Activated T-helper 9 cell treated with anti-CD3 and anti-CD28 coated beads, Interleukin-2, amount 50 U/mL, for 16 hours (primary cell): ENCODE measurements at regions not wholly inside any gene's neighbourhood (a gene's known extent, or its start where the extent isn't known, plus 50 kb on each side); places are given as distances from the start of the nearest gene placed in this dataset.

Experiments used
- DNase-seq: peaks from one replicate; pipeline ENCODE4 v3.0.0-alpha.2; 2020; ENCODE audit warnings: low read depth

DNA sequence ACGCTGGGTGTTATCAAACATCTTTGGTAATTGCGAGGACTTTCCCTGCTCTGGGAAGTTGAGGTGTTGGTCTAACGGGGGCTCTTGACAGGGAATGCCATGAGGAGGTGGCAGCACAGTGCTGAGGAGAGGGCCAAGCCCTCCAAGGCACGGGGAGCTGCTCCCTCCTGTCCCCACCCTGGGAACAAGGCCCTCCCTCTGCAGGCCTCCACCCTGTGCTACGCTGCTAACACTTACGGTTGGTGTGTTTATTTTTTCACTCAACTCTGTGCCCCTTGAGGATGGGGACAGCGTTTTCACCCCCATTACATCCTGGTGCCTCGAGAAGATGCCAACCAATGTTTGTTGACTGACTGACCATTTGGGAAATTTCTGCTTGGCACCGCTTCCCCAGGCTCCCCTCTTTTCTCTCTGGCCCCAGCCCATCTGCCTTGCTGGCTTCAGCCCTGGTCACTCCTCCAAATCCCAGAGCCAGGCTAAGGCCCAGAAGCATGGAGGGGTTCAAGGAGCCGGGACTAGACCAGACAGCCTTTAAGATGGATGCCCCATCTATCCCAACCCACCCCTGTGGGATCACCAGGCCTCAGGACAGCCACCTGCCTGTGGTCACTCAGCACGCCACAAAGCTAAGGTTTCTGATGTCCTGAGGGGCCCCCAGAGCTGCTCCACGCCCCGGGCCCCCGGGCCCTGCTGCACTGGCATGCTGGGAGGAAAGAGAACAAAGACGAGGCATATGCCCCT lies 125.7 kb downstream of the BARX1 start:
- DNase-seq = no peak

DNA sequence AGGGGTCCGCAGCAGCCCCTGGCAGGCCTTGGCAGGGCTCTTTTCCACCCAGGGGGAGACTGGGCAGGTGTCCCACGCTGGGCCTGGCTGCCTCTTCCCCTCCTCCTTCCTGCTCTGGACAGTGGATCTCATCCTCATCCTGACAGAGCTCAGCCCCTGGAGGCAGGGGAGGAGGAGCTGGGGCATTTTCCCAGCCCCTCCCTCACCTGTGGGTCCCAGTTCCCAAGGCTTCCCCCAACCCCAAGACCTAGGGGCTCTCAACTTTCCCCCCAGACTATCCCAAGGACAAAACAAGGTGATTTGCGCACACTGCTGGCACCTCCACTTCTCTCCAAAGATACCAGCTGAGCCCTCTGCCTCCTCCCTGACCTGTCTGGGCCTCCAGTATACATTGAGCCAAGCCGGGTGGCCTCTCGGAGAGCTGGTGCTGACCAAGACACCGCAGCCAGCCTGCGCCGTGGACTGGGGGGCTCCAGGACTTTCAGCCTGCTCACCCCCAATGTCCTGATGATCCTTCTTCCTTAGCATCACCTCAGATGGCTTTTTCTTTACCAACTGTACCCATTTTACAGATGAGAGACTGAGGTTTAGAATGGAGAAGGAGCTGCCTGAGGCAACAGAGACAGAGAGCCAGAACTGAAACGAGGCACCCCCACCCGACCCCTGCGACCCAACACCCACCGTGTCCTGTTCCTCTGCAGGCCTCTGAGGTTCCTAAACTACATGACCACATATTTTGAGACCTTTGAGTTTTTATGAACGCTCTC lies 126.6 kb downstream of the BARX1 start:
- DNase-seq = no peak

DNA sequence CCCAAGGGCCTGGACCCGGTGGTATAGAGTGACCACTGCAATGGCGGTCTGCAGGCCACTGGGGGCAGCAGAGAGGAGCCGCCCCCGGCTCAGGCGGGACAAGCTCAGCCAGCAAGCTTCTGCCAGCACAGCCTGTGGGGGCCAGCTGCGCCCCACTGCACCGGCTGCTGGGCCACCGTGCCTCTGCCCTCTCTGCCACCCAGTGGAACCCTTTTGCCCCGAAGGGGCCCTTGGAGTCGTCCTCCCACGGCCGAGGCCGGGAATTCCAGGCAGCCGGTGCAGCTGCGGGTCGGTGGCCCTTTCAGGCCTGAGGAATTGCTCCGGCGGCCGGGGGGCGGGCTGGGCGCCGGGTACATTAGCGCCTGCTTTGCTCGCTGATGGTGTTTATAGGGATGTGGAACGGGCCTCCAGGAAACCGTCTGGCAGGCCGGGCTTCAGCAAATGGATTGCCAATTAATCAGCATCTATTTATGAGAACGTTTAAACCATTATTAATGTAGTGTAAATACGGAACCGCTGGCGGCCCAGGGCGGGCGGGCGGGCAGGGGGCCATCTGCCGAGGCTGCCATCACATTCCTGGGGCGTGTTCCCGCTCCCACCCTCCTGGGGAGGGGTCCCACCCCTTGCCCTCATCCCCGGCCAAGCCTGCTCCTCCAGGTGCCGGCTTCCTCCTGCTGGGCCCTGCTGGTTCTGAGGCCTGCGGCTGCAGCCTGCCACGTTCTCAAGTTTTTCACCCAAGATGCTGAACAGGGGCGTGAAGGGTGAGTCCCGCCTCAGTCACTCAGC lies 127.4 kb downstream of the BARX1 start:
- no peak for DNase-seq

DNA sequence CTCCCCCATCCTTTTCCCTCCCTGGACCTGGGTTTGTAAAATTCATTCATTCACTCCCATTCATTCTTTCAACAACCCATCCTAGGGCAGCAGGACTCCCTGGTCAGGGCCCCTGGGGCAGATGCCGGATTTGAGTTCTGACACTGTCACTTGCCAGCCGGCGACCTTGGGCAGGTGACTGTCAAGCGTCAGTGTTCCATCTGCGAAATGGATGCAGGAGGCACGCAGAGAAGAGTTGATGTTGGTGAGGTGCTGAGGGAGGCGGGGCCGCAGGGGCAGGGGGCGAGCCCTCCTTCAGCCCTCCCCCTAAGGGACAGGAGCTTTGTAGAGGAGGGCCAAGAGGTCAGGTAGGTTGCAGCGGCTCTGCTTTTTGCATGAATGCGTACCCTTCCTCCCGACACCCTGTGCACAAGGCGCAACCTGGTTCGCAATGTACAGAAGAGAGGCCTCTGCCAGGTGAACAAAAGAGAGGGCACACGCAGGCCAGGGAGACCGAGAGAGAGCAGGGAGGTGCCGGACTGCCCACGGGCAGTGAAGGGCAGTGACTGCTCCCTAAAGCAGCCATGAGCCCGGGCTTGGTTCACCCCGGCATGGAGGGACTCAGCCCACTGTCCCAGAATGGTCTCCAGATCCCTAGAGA lies 128.1 kb downstream of the BARX1 start:
- DNase-seq = no peak

DNA sequence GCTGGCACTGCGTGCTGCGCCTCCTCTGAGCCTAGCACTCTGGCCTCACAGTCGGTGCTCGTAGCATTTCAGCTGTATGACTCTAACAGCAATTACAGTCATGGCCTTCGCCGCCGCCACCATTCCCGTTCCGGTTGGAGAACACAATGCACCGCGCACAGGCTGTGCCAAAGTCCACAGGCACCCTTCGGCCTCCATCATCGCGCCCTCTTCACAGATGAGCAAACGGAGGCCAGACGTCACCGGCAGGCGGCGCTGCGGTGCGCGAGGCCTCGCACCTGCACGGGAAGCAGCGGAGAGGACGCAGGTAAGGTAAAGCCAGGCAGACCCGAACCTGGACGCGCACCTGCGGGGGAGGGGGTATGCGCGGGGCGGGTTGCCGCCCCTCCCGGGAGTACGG lies 128.9 kb downstream of the BARX1 start:
- peak; percentile 23 for DNase-seq

DNA sequence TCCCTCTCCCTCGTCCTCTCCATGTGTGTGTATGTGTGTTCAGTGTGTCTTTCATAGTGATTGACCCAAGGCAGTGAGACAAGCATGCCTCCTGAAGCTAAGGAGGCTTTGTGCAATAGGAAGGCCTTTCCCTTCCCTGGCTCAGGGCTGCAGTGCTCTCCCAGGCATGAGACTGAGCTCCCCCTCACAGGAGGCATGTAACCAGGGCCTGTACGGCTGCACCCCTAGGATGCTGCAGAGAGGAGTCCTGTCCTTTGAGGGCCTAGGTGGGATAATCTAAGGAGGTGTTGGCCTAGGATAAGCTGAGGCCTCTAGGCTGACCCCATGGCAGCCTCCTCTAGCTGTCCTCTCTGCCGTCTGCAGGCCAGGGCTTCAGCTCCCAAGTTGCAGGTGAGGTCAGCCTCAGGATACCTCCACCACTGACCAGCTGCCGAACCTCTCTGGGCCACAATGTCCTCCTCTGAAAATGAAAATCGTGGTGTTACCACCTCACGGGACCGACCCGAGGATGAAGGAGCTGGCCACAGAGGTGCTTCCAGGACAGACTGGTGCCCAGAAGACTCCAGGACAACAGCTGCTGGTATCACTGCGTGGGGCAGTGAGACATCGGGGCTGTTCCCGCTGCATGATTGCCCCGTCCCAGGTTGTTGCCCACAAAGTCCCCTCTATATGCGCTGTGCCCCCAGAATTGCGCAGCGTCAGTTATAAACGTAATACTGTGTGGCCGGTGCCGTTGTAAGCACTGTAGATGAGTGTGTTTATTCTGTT lies 129.6 kb downstream of the BARX1 start:
- no peak for DNase-seq

DNA sequence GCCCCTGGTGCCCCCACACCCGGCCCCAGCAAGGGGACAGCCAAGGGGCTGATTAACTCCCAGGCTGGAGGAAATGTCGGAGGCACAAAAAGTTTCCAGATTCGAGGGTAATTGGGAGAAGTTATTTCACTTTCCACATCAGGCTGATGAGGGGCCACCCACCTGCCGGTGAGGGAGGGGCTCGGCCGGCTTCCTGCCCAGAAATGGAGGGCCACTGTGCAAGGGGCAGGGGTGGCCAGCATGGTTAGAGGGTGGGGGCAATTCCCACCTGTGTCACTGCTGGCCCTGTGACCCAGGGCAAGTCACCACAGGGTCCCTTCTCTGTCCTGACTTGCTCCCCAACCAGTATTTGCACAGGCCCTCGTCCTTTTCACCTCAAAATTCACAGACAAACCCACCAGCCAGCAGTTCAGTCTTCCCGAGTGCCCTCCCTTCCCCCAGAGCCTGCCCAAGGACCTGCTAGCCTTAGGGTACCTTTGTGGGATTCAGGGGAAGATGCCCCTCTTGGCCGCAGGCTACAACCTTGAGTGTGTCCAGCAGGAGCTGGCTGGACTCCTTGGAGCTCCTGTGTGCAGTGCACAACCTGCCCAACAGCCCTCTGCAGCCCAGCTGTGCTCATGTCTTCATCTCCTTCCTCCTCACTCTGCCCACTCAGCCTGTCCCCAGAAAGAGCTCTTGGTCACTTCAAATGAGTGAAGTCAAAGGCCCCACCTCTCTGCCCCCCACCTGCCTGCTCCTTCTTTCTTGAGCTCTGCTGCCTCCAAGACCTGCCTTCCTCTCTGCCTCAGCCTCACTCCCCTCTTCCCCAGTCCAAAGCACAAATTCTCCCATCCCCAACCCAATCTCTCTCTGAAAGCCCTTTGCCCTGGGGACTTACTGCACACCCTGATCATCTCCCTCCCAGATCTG lies 130.5 kb downstream of the BARX1 start:
- DNase-seq = no peak

DNA sequence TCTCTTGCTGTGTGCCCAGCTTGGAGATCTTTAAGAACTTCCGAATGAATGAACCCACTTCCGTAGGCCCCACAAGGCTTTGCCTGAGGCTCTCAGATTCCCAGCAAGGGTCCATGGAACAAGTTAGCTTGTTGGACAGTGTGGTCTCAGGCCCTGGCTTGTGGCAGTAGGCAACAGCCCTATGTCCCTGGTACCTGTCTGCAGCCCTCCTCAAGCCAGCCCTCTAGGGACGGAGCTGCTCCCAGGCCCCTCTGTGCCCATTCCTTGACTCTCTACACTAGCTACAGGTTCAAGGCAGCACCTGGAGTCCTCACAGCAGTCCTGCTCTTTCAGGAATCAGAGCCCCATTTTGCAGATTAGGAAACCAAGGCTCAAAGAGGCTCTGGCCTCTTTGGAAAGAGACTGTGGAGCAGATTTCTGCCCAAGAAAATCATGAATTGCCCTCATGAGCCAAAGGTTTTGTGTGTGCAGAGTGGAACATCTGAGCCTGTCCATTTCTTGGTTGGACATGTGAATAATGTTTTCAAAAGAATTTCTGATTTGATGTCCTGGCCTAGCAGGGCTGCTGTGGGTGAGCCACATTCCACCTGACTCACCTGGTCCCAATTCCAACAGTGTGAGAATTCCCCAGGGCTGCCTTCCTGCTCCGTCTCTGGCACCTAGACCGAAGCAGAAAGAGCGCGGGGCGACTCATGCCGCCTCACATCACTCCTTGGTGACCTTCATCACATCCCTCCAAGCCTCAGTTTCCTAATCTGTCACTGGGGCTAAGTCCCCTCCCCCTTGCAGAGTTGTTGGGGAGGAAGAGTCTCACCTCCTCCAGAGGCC lies 131.7 kb downstream of the BARX1 start:
- no peak for DNase-seq

DNA sequence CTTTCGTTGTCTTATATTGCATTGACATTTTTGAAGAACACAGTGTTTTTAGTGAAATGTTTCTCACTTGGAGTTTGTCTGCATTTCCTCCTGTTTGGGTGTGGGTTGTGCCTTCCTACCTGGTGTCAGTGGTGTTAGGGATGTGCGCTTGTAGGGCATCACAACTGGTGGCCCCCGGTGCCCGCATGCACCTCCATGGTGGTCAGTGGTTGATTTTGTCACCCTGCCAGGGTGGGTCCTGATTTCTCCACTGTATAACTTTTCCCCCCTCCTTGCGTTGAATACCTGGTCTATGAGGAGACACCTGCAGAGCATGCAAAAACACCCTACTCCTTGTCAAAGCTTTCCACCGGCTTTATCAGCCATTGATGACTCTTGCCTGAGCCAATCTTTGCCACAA lies 132.9 kb downstream of the BARX1 start:
- DNase-seq = no peak

DNA sequence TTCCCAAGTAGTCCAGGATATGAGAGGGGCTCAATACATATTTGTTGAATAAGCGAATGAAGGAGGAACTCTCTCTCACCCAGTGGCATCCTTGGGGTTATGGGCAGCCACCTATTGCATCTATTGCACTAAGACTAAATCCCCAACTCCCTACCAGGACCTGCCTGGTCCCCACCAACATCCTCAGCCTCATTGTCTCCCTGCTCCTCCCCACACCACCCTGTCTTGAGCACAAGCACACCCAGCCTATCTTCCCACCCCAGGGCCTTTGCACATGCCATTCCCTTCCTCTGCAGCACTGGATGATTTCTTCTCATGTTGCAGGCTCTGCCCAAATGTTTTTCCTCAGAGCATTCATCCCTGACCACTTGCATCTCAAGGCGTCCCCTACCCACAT lies 133.8 kb downstream of the BARX1 start:
- DNase-seq = no peak

DNA sequence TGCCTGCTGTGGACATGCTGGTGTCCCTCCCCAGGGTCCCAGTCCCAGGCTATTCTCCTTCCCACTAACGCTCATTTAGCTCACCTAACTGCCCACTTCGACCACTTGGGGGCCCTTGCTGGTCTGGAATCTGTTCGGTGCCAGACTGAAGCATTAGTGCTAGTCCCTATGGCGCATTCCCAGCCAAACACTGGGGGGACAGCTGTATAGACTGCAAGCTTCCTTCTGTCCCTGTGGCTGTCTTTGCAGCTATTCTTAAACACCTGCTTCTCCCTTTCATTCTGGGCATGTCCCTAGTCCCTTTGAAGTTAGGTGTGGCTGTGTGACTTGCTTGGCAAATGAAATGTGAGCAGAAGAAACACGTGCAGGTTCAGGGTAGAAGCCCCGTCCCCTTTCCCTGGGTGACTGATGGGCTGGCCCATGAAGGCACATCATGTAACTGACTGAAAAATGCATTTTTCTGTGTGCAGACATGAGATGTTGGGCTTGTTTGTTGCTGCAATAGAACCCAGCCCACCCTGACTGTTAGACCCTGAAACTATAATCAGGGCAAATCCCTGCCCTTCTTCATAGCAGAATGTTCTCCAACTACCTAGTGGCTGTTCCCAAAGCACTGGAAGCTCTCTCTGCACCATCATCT lies 134.4 kb downstream of the BARX1 start:
- DNase-seq = no peak

DNA sequence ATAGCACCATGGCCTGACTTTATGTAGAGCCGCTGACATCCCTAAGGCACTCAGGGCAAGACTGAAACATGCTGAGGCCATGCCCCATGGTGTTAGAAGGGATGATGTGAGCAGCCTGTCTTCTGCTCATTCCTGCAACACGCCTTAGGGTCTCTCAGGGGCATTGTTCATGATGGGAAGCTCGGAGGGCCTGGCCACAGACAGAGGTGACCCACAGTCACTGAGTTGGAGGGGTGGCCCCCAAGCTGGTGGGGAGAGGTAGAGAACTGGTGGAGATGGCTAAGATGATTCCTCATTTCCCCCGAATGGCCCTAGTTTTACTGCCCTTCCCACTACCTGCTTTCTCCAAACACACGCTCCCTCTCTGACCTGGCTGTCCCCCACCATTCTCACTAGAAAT lies 135.2 kb downstream of the BARX1 start:
- DNase-seq = no peak

DNA sequence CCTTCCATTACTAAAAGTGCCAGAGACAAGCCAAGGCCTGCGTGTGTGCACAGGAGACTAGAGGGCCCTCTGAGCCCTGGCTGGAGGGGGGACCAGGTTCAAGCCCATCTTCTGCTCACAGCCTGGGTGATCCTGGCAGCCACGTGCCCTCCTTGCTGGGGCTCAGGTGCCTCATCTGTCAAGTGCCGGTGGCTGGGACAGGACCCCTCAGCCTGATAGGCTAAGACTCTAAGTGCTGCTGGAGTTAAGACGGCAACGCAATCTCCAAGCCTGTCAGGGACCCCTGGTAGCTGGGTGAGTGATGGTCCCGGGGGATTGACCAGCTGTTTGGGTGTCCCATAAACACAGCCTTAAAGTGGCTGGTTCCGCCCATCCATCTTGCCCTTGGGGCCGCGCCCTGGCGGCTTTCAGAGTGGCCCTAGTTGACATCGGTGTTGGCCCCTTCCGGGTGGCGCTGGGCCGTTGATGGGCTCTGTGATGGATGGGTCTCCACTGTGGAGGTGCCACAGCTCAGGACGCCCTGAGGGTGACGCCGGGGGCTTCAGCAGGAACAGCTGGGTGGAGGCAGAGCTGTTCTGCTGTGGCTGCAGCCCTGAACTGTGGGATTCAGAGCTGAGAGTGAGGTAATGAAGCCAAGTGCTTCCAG lies 136.2 kb downstream of the BARX1 start:
- DNase-seq = no peak

DNA sequence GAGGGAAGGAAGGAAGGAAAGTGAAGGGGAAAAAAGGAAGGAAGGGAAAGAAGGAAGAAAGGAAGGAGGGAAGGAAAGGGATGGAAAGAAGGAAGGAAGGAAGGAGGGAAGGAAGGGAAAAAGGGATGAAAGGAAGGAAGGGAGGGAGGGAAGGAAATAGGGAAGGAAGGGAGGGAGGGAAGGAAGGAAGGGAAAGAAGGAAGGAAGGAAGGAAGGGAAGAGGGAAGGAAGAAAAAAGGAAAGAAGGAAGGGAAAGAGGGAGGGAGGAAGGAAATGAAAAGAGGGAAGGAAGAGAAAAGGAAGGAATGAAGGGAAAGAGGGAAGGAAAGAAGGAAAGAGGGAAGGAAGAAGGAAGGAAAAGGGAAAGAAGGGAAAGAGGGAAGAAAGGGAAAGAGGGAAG lies 136.9 kb downstream of the BARX1 start:
- no peak for DNase-seq

DNA sequence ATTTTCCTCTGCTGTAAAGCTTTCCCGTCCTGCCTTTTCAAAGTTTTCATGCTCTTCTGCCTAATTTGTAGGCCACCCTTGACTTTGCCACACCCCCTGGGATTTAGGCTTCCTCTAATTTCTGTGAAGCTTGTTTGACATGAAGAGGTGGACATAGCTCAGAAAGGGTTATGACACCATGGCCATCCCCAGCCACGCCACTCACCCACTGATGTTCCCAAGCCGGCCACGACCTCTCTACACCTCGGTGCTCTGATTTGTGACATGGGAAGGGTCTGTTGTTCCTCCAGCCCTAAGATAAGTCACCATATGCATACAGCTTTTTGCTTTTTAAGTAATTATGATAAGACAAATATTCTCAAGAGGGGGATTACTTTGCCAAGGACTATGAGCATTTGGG lies 139.5 kb downstream of the BARX1 start:
- no peak for DNase-seq

DNA sequence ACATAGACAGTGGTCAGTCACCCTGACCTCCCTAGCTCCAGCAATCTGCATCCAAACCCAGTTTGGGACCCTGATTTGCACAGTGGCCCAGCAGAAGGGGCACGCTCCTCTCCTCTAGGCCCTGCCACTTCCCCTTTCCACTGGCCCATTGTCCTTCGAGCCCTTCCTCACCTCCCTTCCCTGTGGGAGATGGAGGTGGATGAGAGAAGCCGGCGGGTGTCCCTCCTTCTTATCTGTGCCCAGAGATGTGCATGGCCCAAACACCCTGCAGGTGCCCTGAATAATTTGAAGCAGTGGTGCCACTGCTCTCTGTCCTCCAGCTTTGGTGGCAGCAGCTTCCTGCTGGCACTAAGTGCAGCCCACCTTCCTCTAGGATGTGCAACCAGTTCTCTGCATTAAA lies 140.0 kb downstream of the BARX1 start:
- DNase-seq = no peak

DNA sequence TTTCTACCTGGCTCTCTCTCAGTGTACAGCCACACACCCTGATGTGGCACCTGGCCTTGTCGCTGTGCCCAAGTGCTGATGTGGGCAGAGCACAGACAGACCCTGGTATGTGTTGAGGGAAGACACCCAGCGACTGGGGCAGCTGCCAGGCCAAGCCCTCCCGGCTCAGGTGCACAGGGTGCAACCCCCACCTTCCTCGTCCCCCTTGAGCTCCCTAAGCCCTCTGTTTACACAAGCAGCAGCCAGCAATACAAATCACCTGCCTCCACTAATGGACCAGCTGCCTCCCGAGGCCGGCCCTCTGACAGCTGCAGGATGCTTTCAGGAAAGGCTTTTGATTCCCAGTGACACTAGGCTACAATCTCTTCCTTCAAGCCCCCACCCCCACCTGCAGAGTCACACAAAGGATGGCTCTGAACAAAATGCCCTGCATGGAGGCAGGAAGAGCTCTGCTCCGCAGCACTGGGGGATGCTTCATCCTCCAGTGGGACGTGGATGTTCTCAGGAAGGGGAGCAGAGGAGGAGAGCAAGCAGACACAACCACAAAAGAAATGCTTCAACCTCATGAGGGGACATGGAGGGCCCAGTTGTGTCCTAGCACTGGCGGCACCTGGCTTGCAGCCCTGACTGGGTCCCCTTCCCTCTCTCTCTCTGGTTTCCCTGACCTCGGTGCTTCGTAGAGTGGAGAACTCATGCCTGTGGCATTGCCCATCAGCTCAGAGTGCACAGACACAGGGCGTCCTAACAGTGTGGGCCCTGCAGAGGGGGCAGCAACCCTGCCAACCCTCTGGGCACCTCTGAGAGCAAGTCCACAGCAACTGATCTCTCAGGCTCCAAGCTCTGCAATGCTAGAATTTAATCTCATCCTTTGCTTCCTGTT lies 140.8 kb downstream of the BARX1 start:
- DNase-seq = no peak
